ENCODE measurements at regions not wholly inside any gene's neighbourhood (a gene's known extent, or its start where the extent isn't known, plus 50 kb on each side); places are given as distances from the start of the nearest gene placed in this dataset.

DNA sequence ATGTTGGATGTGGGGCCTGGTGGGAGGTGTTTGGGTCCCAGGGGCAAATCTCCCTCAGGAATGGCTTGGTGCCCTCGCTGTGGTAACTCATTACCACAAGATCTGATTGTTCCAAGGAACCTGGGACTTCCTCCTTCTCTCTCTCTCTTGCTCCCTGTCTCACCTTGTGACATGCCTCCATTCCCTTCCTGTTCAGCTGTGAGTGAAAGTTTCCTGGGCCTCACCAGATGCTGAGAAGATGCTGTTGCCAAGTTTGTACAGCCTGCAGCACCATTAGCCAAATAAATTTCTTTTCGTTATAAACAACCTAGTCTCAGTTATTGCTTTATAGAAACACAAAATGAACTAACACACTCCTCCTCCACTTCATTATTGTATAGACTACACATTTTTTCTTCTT, 759.8 kb upstream of the MDGA2 start:
- no peak overlapping the region for H3K4me3 ChIP-seq (ENCODE audit: low read length)
- no peak for TF ChIP-seq CTCF (conservative IDR thresholded peaks at IDR 0.05; ENCODE audit: low read length)
- no peak for DNase-seq (ENCODE audit: low read depth)

- H3K4me3 ChIP-seq (ENCODE audit: low read length): no peak overlapping the region
- TF ChIP-seq CTCF (conservative IDR thresholded peaks at IDR 0.05; ENCODE audit: low read length): no peak
- DNase-seq (ENCODE audit: low read depth): no peak
Measured at GRCh38 chr14:48430805-48431204, 755.4 kb upstream of the MDGA2 start.

DNA sequence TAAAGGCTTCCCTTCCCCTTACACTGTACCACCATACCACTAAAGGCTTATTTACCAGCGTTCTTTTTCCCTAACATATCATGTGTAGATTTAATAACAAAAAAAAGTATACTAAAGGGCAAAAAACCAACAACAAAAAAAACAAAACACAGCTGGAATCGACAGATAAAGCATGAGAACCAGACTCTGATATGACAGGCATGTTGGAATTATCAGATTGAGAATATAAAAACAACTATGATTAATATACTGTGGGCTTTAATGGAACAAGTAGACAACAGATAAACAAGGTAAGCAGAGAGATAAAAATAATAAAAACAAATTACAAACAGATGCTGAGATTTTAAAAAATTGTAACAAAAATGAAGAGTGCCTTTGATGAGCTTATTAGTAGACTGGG, 754.1 kb upstream of the MDGA2 start:
- no peak for DNase-seq (ENCODE audit: low read depth)
- TF ChIP-seq CTCF (conservative IDR thresholded peaks at IDR 0.05; ENCODE audit: low read length): no peak
- H3K4me3 ChIP-seq (ENCODE audit: low read length): no peak overlapping the region

DNA sequence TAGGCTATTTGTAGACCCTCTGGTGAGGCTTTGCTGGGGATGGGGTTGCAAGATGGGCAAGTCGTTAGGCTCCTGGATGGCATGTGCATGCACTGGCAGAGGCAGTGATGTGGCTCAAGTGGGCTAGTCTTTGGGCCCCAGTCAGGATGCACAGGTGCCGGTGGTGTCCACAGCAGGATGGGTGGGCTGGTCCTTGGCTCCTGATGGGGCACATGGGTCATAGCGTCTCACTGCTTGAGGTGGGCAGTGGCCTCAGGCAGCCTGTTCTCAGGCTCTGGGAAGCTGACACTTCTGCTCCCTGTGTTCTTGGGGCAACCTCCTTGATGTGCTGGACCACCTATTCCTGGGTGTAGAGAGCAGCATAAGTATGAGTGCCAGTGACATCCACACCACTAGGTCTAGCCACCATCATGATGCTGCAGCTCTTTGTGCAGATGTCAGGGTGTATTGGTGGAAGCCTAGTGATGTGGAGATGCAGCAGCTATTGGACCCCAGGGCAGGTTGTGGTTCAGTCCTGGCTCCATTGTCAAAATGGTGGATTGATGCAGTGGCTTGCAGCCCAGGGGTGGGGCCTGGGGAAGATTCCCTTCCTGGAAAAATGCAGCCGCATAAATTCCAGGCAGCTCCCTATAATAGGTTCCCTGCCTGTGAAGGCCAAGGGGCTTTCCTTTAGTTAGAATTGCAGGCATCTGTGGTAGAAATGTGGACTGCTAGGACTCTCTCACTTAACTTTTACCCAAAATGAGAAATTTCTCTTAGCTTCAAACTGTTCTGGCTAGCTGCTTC, 742.5 kb upstream of the MDGA2 start:
- H3K4me3 ChIP-seq (ENCODE audit: low read length): no peak overlapping the region
- TF ChIP-seq CTCF (conservative IDR thresholded peaks at IDR 0.05; ENCODE audit: low read length): no peak
- no peak for DNase-seq (ENCODE audit: low read depth)

DNA sequence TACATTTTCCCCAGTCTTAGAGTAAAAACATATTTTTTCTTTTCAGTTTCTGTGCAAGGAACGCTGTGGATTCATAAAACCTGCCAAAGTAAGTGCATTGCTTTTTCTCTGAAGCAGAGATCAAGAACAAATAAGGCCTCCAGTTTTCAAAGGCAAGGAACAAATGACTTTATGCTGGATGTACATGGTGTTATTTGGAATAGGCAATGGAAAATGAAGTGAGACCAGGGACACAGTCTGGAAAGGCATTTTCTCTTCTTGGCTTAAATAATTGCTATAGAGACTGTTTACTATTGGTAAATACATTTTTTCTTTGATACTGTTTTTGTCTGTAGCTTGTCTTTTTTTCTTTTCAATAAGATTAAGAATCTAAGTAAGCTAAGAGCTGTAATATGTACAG, 725.9 kb upstream of the MDGA2 start:
- no peak for TF ChIP-seq CTCF (conservative IDR thresholded peaks at IDR 0.05; ENCODE audit: low read length)
- no peak for DNase-seq (ENCODE audit: low read depth)
- no peak overlapping the region for H3K4me3 ChIP-seq (ENCODE audit: low read length)

DNA sequence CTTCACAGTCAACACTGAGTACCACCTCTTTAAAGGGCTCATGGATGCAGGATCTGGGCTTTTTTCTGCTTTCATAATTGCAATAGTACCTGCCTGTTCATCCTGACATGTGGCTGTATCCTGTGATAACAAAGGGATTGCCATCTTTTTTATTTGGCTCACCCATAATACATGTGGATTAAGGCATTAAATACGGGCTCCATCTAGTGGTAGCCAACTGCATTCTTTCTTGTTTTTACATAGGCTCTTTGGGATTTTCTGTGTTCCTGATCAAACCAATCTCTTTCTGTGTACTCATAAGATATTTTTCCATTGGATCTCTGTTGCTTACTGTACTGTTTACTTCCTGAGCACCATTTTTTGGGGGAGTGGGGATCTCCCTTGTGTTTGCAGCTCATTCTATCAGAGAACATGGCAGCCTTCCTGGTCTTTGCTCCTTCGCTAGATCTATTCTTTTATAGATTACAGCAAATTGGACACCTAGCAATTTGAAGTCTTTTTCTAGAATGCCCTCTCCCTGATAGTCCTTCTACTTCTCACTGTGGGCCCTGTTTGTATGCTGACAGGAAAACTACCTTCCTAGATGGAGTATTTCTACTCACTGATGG, 723.4 kb upstream of the MDGA2 start:
- TF ChIP-seq CTCF (conservative IDR thresholded peaks at IDR 0.05; ENCODE audit: low read length): peak; percentile 48
- no peak overlapping the region for H3K4me3 ChIP-seq (ENCODE audit: low read length)
- peak; percentile 11 for DNase-seq (ENCODE audit: low read depth)

GRCh38 chr14:48391661-48392060, 716.3 kb upstream of the MDGA2 start:
- no peak for TF ChIP-seq CTCF (conservative IDR thresholded peaks at IDR 0.05; ENCODE audit: low read length)
- no peak for DNase-seq (ENCODE audit: low read depth)

More at GRCh38 chr14:48391661-48392060, 716.3 kb upstream of the MDGA2 start:
- no peak overlapping the region for H3K4me3 ChIP-seq (ENCODE audit: low read length)

Data from AG10803 (cell line).